B cell (primary cell): ENCODE measurements at regions not wholly inside any gene's neighbourhood (a gene's known extent, or its start where the extent isn't known, plus 50 kb on each side); places are given as distances from the start of the nearest gene placed in this dataset.
"Not testable (repeated sequence)": the region's sequence is repeated elsewhere in the genome, so short reads cannot be mapped to it uniquely, and the experiment has no call there.

Source experiments
- ATAC-seq: fragments of 200-7000 bp; cut with Tn5 transposase; one replicate; pipeline ENCODE4 v1.10.0; 2021; ENCODE audit warnings: low read depth, mild to moderate bottlenecking, moderate number of reproducible peaks, moderate library complexity
- CTCF ChIA-PET: fragments of 350-600 bp; sonication (Branson Sonifier 250); formaldehyde crosslinking; loops from one replicate; lab custom pipeline; 2021; ENCODE audit warnings: antibody characterized with exemption, inconsistent platforms; lab: Charles Lee
- POLR2A ChIA-PET: fragments of 350-600 bp; sonication (Branson Sonifier 250); formaldehyde crosslinking; loops from one replicate; lab custom pipeline; 2021; ENCODE audit warnings: antibody characterized with exemption; lab: Charles Lee
- DNase-seq: peaks from one replicate; pipeline ENCODE4 v3.0.0; 2013
- H2AFZ ChIP-seq: 2 replicates; pipeline ENCODE4 v1.6.1; 2012; ENCODE audit warnings: mild to moderate bottlenecking, low read depth, low read length; ENCODE audit not compliant: insufficient read depth, poor library complexity, severe bottlenecking
- H3K27ac ChIP-seq, 2 donors: 1 replicate in 1 of 2; 2 replicates in 1 of 2; pipeline ENCODE4 v1.5.1; 2012 to 2013; ENCODE audit warnings: low read length in 2 of 2, mild to moderate bottlenecking in 2 of 2, moderate library complexity in 1 of 2
- H3K27me3 ChIP-seq, 4 experiments: fragments of 200-600 bp in 1 of 4; sonication (generic) in 1 of 4; replicated peaks in 1 of 4; 1 replicate in 2 of 4; 2 replicates in 2 of 4; pipeline versions ENCODE4 v1.6.1 to v1.7.0; 2013 to 2016; ENCODE audit warnings: low read length in 3 of 4, mild to moderate bottlenecking in 2 of 4, mixed read lengths in 1 of 4, moderate library complexity in 1 of 4; ENCODE audit not compliant: insufficient read depth in 4 of 4, control insufficient read depth in 3 of 4; ENCODE audit errors: control extremely low read depth in 1 of 4
- H3K36me3 ChIP-seq, 2 experiments: replicated peaks in 1 of 2; 1 replicate in 1 of 2; 2 replicates in 1 of 2; pipeline versions ENCODE4 v1.6.1 to v1.7.1; 2013; ENCODE audit warnings: low read length in 1 of 2; ENCODE audit not compliant: insufficient read depth in 2 of 2, control insufficient read depth in 1 of 2; ENCODE audit errors: control extremely low read depth in 1 of 2, extremely low read depth in 1 of 2
- H3K4me1 ChIP-seq, 2 donors: fragments of 200-600 bp in 1 of 2; sonication (generic) in 1 of 2; 1 replicate in 1 of 2; 2 replicates in 1 of 2; pipeline versions ENCODE4 v1.5.1 to v1.6.1; 2013 to 2017; ENCODE audit warnings: low read length in 2 of 2; ENCODE audit not compliant: control insufficient read depth in 2 of 2, insufficient read depth in 2 of 2
- H3K4me2 ChIP-seq: replicated peaks from 2 replicates; pipeline ENCODE3; 2012; ENCODE audit warnings: mild to moderate bottlenecking, low read depth, low read length; ENCODE audit not compliant: poor library complexity, severe bottlenecking
- H3K4me3 ChIP-seq, 5 experiments: fragments of 200-600 bp in 1 of 5; sonication (generic) in 1 of 5; 1 replicate in 3 of 5; 2 replicates in 2 of 5; pipeline versions ENCODE4 v1.5.1 to v1.7.0; 2011 to 2016; ENCODE audit warnings: low read length in 4 of 5, mild to moderate bottlenecking in 4 of 5, low read depth in 2 of 5, control low read depth in 1 of 5, moderate library complexity in 1 of 5; ENCODE audit not compliant: insufficient read depth in 1 of 5; ENCODE audit errors: control extremely low read depth in 1 of 5, extremely low read depth in 1 of 5
- H3K79me2 ChIP-seq: fragments of 200-600 bp; sonication (generic); one replicate; pipeline ENCODE4 v1.6.0; 2016; ENCODE audit warnings: low read length; ENCODE audit not compliant: control insufficient read depth, insufficient read depth
- H3K9ac ChIP-seq: fragments of 200-600 bp; sonication (generic); 2 replicates; pipeline ENCODE4 v1.6.1; 2017; ENCODE audit warnings: mild to moderate bottlenecking, low read length, moderate library complexity
- H3K9me3 ChIP-seq, 3 donors: one replicate each; pipeline versions ENCODE4 v1.6.1 to v1.7.1; 2013; ENCODE audit warnings: low read length in 2 of 3; ENCODE audit not compliant: control insufficient read depth in 2 of 3, insufficient read depth in 1 of 3; ENCODE audit errors: control extremely low read depth in 1 of 3
- H4K20me1 ChIP-seq: 2 replicates; pipeline ENCODE4 v1.6.0; 2012; ENCODE audit warnings: mild to moderate bottlenecking, low read length; ENCODE audit not compliant: insufficient read depth, control insufficient read depth, poor library complexity, severe bottlenecking
- H3K27ac Mint-ChIP-seq: one replicate; pipeline ENCODE4 v1.8.0; 2021; ENCODE audit warnings: mixed read lengths
- H3K27me3 Mint-ChIP-seq: one replicate; pipeline ENCODE4 v1.8.0; 2021; ENCODE audit warnings: mixed read lengths
- H3K4me1 Mint-ChIP-seq: one replicate; pipeline ENCODE4 v1.8.0; 2021; ENCODE audit warnings: mixed read lengths
- H3K4me3 Mint-ChIP-seq: one replicate; pipeline ENCODE4 v1.8.0; 2021; ENCODE audit warnings: mixed read lengths
- H3K9me3 Mint-ChIP-seq: one replicate; pipeline ENCODE4 v1.8.0; 2022; ENCODE audit warnings: mixed read lengths; ENCODE audit not compliant: insufficient read depth
- CTCF ChIP-seq: fragments of 200-600 bp; IDR thresholded peaks from one replicate; pipeline ENCODE4 v1.8.0; 2022; ENCODE audit warnings: antibody characterized with exemption, mild to moderate bottlenecking
- EZH2 ChIP-seq: IDR thresholded peaks from 2 replicates; pipeline ENCODE4 v1.6.1; 2012; ENCODE audit warnings: borderline replicate concordance, low read depth, mild to moderate bottlenecking, moderate library complexity, low read length; ENCODE audit not compliant: insufficient read depth, poor library complexity, severe bottlenecking
- WGBS: methylation state at CpG from one replicate; pipeline ENCODE4 v1.1.5; 2013; ENCODE audit warnings: missing lambda C conversion rate; ENCODE audit not compliant: insufficient coverage; 5-methylcytosine and 5-hydroxymethylcytosine counted together
- intact Hi-C: fragments of 100-400 bp; cut with micrococcal nuclease; formaldehyde crosslinking; loops from one replicate; pipeline ENCODE4 v1.10.0; 2022

- WGBS, result no CpG with 5 or more reads among the region's 1 CpG
- ChIA-PET CTCF (no interaction called here), POLR2A (no interaction called here)
- TF ChIP-seq EZH2 (no peak), CTCF (no peak)
- Histone ChIP-seq H3K9me3 (no peaks in the 10 kb centered on the region), H3K27me3 (no peaks in the 10 kb centered on the region), H3K4me3 (no peak overlapping the region), H4K20me1 (no peaks in the 10 kb centered on the region), H3K36me3 (no peaks in the 10 kb centered on the region), H3K9ac (no peak overlapping the region), H3K27ac (no peak overlapping the region), H3K4me1 (no peaks in the 10 kb centered on the region), H3K79me2 (no peaks in the 10 kb centered on the region), H3K4me2 (no peak overlapping the region), H2AFZ (no peak overlapping the region)
- H3K27ac Mint-ChIP-seq, result no peak overlapping the region
- intact Hi-C loops, result no loop called here
- no peak for ATAC-seq
- peaks cover 15% of the 10 kb centered on the region for H3K9me3 Mint-ChIP-seq
- H3K4me1 Mint-ChIP-seq, result no peaks in the 10 kb centered on the region
- no peak for DNase-seq
- no peaks in the 10 kb centered on the region for H3K27me3 Mint-ChIP-seq
- H3K4me3 Mint-ChIP-seq, result no peak overlapping the region
Observed at GRCh38 chr5:13107537-13107936, 837.0 kb downstream of the DNAH5 start.

- ChIA-PET POLR2A (no interaction called here), CTCF (no interaction called here)
- Mint-ChIP-seq H3K27ac (no peak overlapping the region), H3K4me3 (no peak overlapping the region), H3K27me3 (no peaks in the 10 kb centered on the region), H3K4me1 (no peaks in the 10 kb centered on the region), H3K9me3 (peaks cover 5% of the 10 kb centered on the region)
- Histone ChIP-seq H2AFZ (no peak overlapping the region), H3K79me2 (no peaks in the 10 kb centered on the region), H3K27ac (no peak overlapping the region), H3K36me3 (no peaks in the 10 kb centered on the region), H4K20me1 (no peaks in the 10 kb centered on the region), H3K9me3 (peaks cover 0 to 13% (median 6%) of the 10 kb centered on the region in 3 donors), H3K4me3 (no peak overlapping the region), H3K9ac (no peak overlapping the region), H3K27me3 (no peaks in the 10 kb centered on the region), H3K4me2 (no peak overlapping the region), H3K4me1 (no peaks in the 10 kb centered on the region)
- ATAC-seq, result no peak
- intact Hi-C loops, result no loop called here
- no peak for DNase-seq
- 68% methylated on average over 4 of the region's 4 CpGs for WGBS
- no peak for TF ChIP-seq CTCF
- TF ChIP-seq EZH2, result no peak
Observed at GRCh38 chr5:13081116-13081515, 863.4 kb downstream of the DNAH5 start.

- H3K4me3 Mint-ChIP-seq, CTCF ChIA-PET, H3K4me3 ChIP-seq, H3K27me3 ChIP-seq, H3K4me1 Mint-ChIP-seq, H3K4me2 ChIP-seq, H3K9ac ChIP-seq, H3K27me3 Mint-ChIP-seq, H3K4me1 ChIP-seq, H3K27ac Mint-ChIP-seq, H3K79me2 ChIP-seq, H3K36me3 ChIP-seq, intact Hi-C loops, H2AFZ ChIP-seq, ATAC-seq, H4K20me1 ChIP-seq, POLR2A ChIA-PET, DNase-seq, H3K27ac ChIP-seq: not testable (repeated sequence)
- peaks cover 0 to 11% (median 8%) of the 10 kb centered on the region in 3 donors for H3K9me3 ChIP-seq
- peaks cover 14% of the 10 kb centered on the region for H3K9me3 Mint-ChIP-seq
- WGBS, result no CpG with 5 or more reads among the region's 4 CpGs
Observed at GRCh38 chr5:13072936-13073335, 871.6 kb downstream of the DNAH5 start.
